Ectodermal cell (in vitro differentiated cells): ENCODE measurements at regions not wholly inside any gene's neighbourhood (a gene's known extent, or its start where the extent isn't known, plus 50 kb on each side); places are given as distances from the start of the nearest gene placed in this dataset.

Source experiments
- H3K27ac ChIP-seq: 2 replicates; pipeline ENCODE4 v1.7.0; 2013; ENCODE audit warnings: mild to moderate bottlenecking, low read depth, low read length; ENCODE audit not compliant: insufficient read depth, poor library complexity, severe bottlenecking
- H3K27me3 ChIP-seq: 2 replicates; pipeline ENCODE4 v1.7.0; 2013; ENCODE audit warnings: mild to moderate bottlenecking, low read length; ENCODE audit not compliant: insufficient read depth, control insufficient read depth, poor library complexity, severe bottlenecking
- H3K36me3 ChIP-seq: one replicate; pipeline ENCODE4 v1.7.0; 2013; ENCODE audit warnings: low read length; ENCODE audit not compliant: control insufficient read depth, insufficient read depth
- H3K4me1 ChIP-seq: one replicate; pipeline ENCODE4 v1.7.0; 2013; ENCODE audit warnings: low read length; ENCODE audit not compliant: control insufficient read depth, insufficient read depth
- H3K4me3 ChIP-seq: 2 replicates; pipeline ENCODE4 v1.7.0; 2013; ENCODE audit warnings: low read depth, low read length, control low read depth; ENCODE audit not compliant: insufficient read depth
- H3K9me3 ChIP-seq: 2 replicates; pipeline ENCODE4 v1.7.0; 2013; ENCODE audit warnings: mild to moderate bottlenecking, low read length, moderate library complexity; ENCODE audit not compliant: control insufficient read depth
- WGBS, 2 experiments: methylation state at CpG; one replicate each; pipeline ENCODE4 v1.1.7; 2013; ENCODE audit warnings: missing lambda C conversion rate in 2 of 2; 5-methylcytosine and 5-hydroxymethylcytosine counted together

DNA sequence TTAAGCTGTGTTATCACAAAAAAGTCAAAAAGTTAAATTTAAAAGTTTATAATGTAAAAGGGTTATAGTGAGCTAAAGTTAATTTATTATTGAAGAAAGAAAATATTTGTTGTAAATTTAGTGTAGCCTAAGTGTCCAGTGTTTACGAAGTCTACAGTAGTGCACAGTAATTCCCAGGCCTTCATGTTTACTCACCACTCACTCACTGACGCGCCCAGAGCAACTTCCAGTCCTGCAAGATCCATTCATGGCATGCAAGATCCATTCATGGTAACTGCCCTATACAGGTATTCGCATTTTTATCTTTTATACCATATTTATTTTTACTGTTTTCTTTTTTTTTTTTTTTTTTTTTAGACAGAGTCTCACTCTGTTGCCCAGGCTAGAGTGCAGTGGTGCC, 69.5 kb downstream of the TPRA1 start:
- H3K27me3 ChIP-seq: no peaks in the 10 kb centered on the region
- H3K9me3 ChIP-seq: peaks cover 2% of the 10 kb centered on the region
- H3K36me3 ChIP-seq: no peaks in the 10 kb centered on the region
- peaks cover 11% of the 10 kb centered on the region for H3K4me1 ChIP-seq
- no peak overlapping the region for H3K4me3 ChIP-seq
- WGBS, 2 experiments: 93 to 95% methylated on average over 3 to 4 of the region's 4 CpGs
- H3K27ac ChIP-seq: no peak overlapping the region

DNA sequence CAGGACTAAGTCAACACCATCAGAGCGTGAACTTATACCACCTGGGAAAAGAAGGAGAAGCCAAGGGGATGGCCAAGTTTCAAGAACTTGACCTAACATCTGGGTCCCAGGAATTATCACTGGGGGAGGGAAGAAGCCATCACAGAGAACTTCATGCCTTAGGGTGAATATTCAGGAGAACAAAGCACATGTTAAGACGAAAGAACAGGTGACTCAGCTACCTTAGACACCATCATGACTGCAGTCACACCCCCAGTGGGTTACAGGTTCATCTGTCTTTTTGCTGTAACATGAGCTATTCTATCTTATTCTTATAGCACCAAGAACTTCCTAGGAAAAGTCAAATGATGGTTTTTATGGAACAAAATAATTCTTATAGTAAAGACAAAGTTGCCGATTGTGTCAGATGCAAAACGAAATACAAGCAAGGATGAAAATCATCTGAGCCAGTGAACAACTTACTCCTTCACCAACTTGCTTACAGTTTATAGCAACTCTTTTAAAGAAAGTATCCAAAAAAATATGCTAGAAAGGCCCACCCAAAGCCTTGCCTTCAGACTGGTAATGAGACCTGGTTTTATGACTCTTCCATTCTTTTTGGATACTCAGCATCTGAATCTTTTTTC, 72.0 kb downstream of the TPRA1 start:
- Histone ChIP-seq H3K9me3 (peaks cover 2% of the 10 kb centered on the region), H3K36me3 (no peaks in the 10 kb centered on the region), H3K27me3 (no peaks in the 10 kb centered on the region), H3K27ac (no peak overlapping the region), H3K4me1 (no peaks in the 10 kb centered on the region), H3K4me3 (no peak overlapping the region)
- 91 to 95% methylated on average over 4 of the region's 4 CpGs for WGBS, 2 experiments

DNA sequence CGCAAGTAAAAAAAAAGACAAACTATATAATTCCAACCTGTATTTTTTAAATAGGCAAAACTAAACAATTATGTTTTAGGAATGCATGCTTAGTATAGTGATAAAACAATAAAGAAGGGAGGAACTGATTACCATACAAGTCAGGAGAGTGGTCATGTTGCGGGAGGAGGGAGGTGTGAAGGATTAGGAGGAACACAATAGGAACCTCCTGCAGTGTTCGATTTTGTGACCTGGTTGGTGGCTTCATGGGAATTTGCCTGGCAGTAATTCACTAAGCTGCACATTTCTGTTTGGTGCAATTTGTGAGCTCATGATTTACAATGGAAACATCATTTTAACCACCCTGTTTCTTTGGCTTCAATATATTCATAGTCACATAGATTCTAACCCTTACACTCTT, 78.3 kb downstream of the TPRA1 start:
- Histone ChIP-seq H3K36me3 (no peaks in the 10 kb centered on the region), H3K4me3 (no peak overlapping the region), H3K27ac (no peak overlapping the region), H3K27me3 (no peaks in the 10 kb centered on the region), H3K4me1 (no peaks in the 10 kb centered on the region), H3K9me3 (no peaks in the 10 kb centered on the region)
- 58 to 63% methylated on average over 2 of the region's 3 CpGs for WGBS, 2 experiments

DNA sequence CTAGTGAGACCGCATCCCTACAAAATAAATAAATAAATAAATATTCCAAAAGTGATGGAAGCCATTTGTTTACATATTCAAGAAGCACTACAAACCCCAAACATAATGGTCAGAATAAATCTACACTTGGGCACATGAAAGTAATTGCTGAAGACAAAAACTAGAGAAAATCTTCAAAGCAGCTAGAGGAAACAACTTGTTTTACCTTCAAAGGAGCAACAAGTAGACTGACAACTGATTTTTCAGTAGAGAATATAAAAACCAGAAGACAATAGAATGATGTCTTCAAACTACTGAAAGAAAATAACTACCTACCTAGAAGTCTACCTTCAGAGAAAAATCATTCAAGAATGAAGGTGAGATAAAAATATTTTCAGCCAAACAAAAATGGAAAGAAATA, 89.4 kb downstream of the TPRA1 start:
- H3K4me3 ChIP-seq: no peak overlapping the region
- no peaks in the 10 kb centered on the region for H3K27me3 ChIP-seq
- peaks cover 3% of the 10 kb centered on the region for H3K9me3 ChIP-seq
- no peaks in the 10 kb centered on the region for H3K4me1 ChIP-seq
- H3K27ac ChIP-seq: no peak overlapping the region
- no peaks in the 10 kb centered on the region for H3K36me3 ChIP-seq
- WGBS, 2 experiments: 100% methylated on average over 1 of the region's 1 CpG; no CpG with 5 or more reads in 1 of the 2 experiments

DNA sequence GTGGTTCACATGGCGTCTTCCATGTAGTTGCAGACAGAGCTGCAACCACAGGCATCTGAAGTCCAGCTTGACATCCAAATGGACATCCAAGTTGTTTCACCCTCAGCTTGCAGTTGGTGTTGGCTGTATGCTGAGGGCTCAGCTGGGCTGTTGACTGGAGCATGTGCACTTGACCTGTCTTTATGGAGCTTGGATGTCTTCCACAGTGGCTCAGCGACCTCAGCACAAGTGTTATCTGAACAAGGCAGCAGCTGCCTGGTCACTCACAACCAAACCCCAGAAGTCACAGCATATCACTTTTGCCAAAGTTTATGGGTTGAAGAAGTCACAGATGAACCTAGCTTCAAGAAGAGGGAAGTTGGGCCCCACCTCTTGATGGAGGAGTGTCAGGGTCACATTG, 92.9 kb downstream of the TPRA1 start:
- H3K27ac ChIP-seq: no peak overlapping the region
- no peaks in the 10 kb centered on the region for H3K27me3 ChIP-seq
- peaks cover 3% of the 10 kb centered on the region for H3K9me3 ChIP-seq
- no peaks in the 10 kb centered on the region for H3K36me3 ChIP-seq
- H3K4me3 ChIP-seq: no peak overlapping the region
- WGBS, 2 experiments: 91 to 95% methylated on average over 2 of the region's 2 CpGs
- H3K4me1 ChIP-seq: no peaks in the 10 kb centered on the region

DNA sequence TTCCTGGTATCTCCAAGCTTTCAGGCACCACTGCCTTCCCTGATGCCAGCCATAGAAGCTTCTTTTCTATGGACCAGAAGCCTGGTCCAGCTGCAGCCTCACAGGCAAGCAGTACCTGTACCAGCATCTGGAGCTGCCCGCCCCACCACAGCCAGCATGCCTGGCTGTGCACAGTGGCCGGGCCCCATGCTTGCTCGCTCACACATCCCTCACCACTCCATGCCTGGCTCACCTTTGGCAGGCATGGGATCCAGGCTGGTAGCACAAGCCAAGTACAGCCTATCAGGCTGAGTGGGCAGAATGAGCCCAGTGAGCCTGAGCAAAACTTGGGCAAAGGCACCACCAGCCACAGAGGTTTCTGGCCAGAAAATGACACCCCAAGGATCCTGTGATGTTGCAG, 93.4 kb downstream of the TPRA1 start:
- H3K27me3 ChIP-seq: no peaks in the 10 kb centered on the region
- H3K9me3 ChIP-seq: peaks cover 3% of the 10 kb centered on the region
- no peaks in the 10 kb centered on the region for H3K4me1 ChIP-seq
- no peak overlapping the region for H3K4me3 ChIP-seq
- WGBS, 2 experiments: 95 to 96% methylated on average over 3 of the region's 3 CpGs
- no peaks in the 10 kb centered on the region for H3K36me3 ChIP-seq
- no peak overlapping the region for H3K27ac ChIP-seq

DNA sequence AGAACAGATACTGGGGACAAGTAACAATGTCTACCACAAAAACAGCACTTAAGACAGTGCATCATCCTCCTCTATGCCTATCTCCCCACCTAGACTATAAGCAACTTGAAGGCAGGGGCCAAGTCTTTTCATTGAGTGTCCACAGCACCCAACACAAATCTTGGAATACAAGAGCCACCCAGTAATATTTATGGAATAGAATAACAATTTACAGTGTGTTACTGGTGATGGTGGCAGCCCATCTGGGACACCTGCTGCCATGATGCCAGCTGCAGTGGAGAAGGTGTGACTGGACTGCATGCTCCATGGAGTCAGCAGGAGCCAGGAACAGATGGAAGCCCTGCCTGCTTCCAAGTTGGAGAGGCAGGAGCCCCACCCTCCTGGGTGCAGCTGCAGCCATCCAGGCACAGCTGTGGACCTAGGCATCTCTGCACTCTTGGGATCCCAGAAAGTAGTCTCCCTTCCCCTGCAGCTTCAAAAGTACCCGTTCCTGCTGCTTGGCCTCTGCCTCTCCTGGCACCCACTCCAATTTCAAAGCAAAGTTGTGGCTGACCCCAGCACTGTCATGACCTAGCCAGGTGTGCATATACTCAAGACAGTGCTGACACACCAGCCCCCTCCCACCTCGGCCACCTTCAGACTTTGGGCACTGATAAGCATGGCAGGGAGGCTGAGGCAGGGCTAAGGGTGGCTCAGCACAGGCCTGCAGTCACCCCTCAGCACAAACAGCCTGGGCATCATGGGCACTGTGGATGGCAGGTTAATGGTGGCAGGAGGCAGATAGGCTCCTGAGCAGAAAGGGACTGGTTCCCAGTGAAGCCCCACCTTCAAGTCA, 94.5 kb downstream of the TPRA1 start:
- Histone ChIP-seq H3K27ac (no peak overlapping the region), H3K27me3 (no peaks in the 10 kb centered on the region), H3K4me3 (no peak overlapping the region), H3K4me1 (no peaks in the 10 kb centered on the region), H3K9me3 (no peaks in the 10 kb centered on the region), H3K36me3 (no peaks in the 10 kb centered on the region)
- WGBS, 2 experiments: 91 to 92% methylated on average over 2 of the region's 2 CpGs

DNA sequence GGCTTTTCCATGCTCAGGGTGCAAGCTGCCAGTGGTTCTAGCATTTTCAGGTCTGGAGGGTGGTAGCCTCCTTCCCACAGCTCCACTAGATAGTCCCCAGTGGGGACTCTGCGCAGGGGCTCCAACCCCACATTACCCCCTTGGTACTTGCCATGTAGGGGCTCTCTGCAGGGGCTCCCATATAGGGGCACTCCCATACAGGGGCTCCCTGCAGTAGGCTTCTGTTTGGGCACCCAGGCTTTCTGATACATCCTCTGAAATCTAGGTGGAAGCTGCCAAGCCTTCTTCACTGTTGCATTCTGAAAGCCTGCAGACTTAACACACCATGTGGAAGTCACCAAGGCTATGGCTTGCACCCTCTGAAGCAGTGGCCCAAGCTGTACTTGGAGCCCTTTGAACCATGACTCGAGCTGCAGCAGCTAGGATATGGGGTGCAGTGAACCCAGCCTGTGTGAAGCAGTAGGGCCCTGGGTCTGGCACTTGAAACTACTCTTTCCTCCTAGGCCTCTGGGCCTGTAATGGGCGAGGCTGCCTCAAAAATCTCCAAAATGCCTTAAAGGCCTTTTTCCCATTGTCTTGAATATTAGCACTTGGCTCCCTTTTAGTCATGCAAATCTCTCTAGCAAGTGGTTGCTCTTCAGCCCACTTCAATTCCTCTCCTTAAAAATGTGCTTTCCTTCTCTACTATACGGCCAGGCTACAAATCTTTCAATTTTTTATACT, 96.4 kb downstream of the TPRA1 start:
- WGBS, 2 experiments: 86 to 87% methylated on average over 4 of the region's 4 CpGs

DNA sequence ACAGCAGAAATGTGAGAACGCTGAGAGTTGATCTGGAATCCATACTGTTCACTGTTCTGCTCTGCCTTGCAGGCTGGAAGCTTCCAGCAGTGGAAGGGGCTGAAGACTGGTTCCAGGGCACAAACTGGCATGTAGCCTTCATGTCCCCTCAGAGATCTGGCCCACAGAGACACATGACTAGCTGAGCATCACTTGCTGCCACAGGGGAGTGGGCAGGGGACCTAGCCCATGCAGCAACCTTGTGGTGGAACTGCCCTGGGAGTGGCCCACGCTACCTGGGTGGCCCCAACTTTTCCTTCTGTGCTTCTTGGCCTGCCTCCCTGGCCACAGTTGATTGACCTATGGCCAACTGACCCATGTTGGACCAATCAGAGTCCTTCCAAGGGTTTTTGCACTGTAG, 98.1 kb downstream of the TPRA1 start:
- WGBS, 2 experiments: 91 to 95% methylated on average over 2 of the region's 2 CpGs
- Histone ChIP-seq H3K27ac (no peak overlapping the region), H3K4me3 (no peak overlapping the region), H3K9me3 (no peaks in the 10 kb centered on the region), H3K36me3 (no peaks in the 10 kb centered on the region), H3K4me1 (peaks cover 12% of the 10 kb centered on the region), H3K27me3 (no peaks in the 10 kb centered on the region)

More for the DNA sequence above, 96.4 kb downstream of the TPRA1 start:
- Histone ChIP-seq H3K4me3 (no peak overlapping the region), H3K27ac (no peak overlapping the region), H3K9me3 (no peaks in the 10 kb centered on the region), H3K4me1 (peaks cover 12% of the 10 kb centered on the region), H3K27me3 (no peaks in the 10 kb centered on the region), H3K36me3 (no peaks in the 10 kb centered on the region)

DNA sequence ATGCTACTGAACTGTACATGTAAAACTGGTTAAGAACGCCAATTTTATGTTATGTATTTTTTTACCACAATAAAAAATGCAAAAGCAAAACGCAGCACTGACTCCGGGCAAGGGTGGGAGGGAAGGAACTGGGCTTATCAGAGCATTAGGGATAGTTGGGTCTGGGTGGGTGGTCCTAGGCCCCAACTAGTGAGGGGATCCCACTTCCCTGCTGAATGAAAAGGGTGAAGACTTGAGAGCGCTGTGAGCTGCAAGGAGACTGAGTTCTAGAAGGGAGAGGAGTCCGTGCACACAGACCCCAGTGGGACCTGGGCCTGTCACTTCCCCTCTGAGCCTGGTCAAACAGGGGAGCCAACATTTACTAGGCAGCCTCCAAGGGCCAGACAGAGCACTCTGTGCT, 98.6 kb downstream of the TPRA1 start:
- peaks cover 12% of the 10 kb centered on the region for H3K4me1 ChIP-seq
- no peak overlapping the region for H3K27ac ChIP-seq
- WGBS, 2 experiments: 95 to 97% methylated on average over 5 of the region's 5 CpGs
- no peaks in the 10 kb centered on the region for H3K36me3 ChIP-seq
- H3K27me3 ChIP-seq: no peaks in the 10 kb centered on the region
- no peaks in the 10 kb centered on the region for H3K9me3 ChIP-seq
- H3K4me3 ChIP-seq: no peak overlapping the region
